Naive thymus-derived CD4-positive, alpha-beta T cell (primary cell): ENCODE measurements at regions not wholly inside any gene's neighbourhood (a gene's known extent, or its start where the extent isn't known, plus 50 kb on each side); places are given as distances from the start of the nearest gene placed in this dataset.
A peak's percentile ranks its signal among the peaks of the same experiment; 100 is the strongest.

Source experiments
- ATAC-seq: fragments of 150-1000 bp; cut with Tn5 transposase; 2 replicates; pipeline ENCODE4 v1.10.0; 2021; ENCODE audit warnings: mild to moderate bottlenecking, moderate library complexity
- CTCF ChIA-PET: fragments of 350-600 bp; sonication (Branson Sonifier 250); formaldehyde crosslinking; loops from one replicate; lab custom pipeline; 2021; ENCODE audit warnings: antibody characterized with exemption; lab: Charles Lee
- POLR2A ChIA-PET: fragments of 350-600 bp; sonication (Branson Sonifier 250); formaldehyde crosslinking; loops from one replicate; lab custom pipeline; 2021; ENCODE audit warnings: antibody characterized with exemption, inconsistent platforms; lab: Charles Lee
- DNase-seq, 9 donors: peaks; one replicate each; pipeline versions ENCODE4 v3.0.0 to v3.0.0-alpha.2; 2020 to 2022; ENCODE audit warnings: mixed read lengths in 1 of 9
- H3K27ac ChIP-seq: one replicate; pipeline ENCODE4 v1.7.0; 2013; ENCODE audit warnings: mild to moderate bottlenecking, low read depth, low read length, moderate library complexity
- H3K27me3 ChIP-seq, 2 donors: one replicate each; pipeline ENCODE4 v1.7.0; 2013; ENCODE audit warnings: low read length in 2 of 2, mild to moderate bottlenecking in 2 of 2, moderate library complexity in 2 of 2; ENCODE audit not compliant: control insufficient read depth in 2 of 2, insufficient read depth in 2 of 2
- H3K36me3 ChIP-seq, 3 experiments: 1 replicate in 2 of 3; 2 replicates in 1 of 3; pipeline ENCODE4 v1.7.0; 2013; ENCODE audit warnings: low read length in 3 of 3, mild to moderate bottlenecking in 3 of 3, moderate library complexity in 1 of 3; ENCODE audit not compliant: insufficient read depth in 3 of 3, control insufficient read depth in 2 of 3
- H3K4me1 ChIP-seq, 2 donors: one replicate each; pipeline ENCODE4 v1.7.0; 2013; ENCODE audit warnings: low read length in 2 of 2, mild to moderate bottlenecking in 2 of 2, moderate library complexity in 1 of 2; ENCODE audit not compliant: control insufficient read depth in 2 of 2, insufficient read depth in 2 of 2
- H3K4me3 ChIP-seq: 2 replicates; pipeline ENCODE4 v1.7.0; 2013; ENCODE audit warnings: mild to moderate bottlenecking, low read length
- H3K9me3 ChIP-seq, 3 experiments: 1 replicate in 2 of 3; 2 replicates in 1 of 3; pipeline ENCODE4 v1.7.0; 2013; ENCODE audit warnings: low read length in 3 of 3; ENCODE audit not compliant: control insufficient read depth in 2 of 3
- H3K27ac Mint-ChIP-seq, 9 donors: one replicate each; pipeline ENCODE4 v1.8.0; 2020 to 2022; ENCODE audit warnings: mixed read lengths in 9 of 9, mild to moderate bottlenecking in 8 of 9, moderate library complexity in 5 of 9, inconsistent platforms in 2 of 9
- H3K27me3 Mint-ChIP-seq, 5 donors: one replicate each; pipeline ENCODE4 v1.8.0; 2021 to 2022; ENCODE audit warnings: mixed read lengths in 5 of 5, mild to moderate bottlenecking in 1 of 5
- H3K36me3 Mint-ChIP-seq, 5 donors: one replicate each; pipeline ENCODE4 v1.8.0; 2020 to 2022; ENCODE audit warnings: mixed read lengths in 5 of 5, mild to moderate bottlenecking in 3 of 5, inconsistent platforms in 1 of 5
- H3K4me1 Mint-ChIP-seq, 7 donors: one replicate each; pipeline ENCODE4 v1.8.0; 2020 to 2022; ENCODE audit warnings: mixed read lengths in 7 of 7, mild to moderate bottlenecking in 3 of 7, inconsistent platforms in 1 of 7
- H3K4me3 Mint-ChIP-seq, 10 donors: one replicate each; pipeline ENCODE4 v1.8.0; 2020 to 2022; ENCODE audit warnings: mild to moderate bottlenecking in 10 of 10, mixed read lengths in 10 of 10, moderate library complexity in 6 of 10, inconsistent platforms in 2 of 10
- H3K9me3 Mint-ChIP-seq, 11 donors: one replicate each; pipeline ENCODE4 v1.8.0; 2020 to 2022; ENCODE audit warnings: mixed read lengths in 11 of 11, mild to moderate bottlenecking in 4 of 11, inconsistent platforms in 1 of 11, moderate library complexity in 1 of 11
- intact Hi-C, 2 donors: fragments of 100-400 bp; cut with micrococcal nuclease; formaldehyde crosslinking; loops; one replicate each; pipeline ENCODE4 v1.15.1; 2023

GRCh38 chr7:35581605-35582210 is 113.2 kb downstream of the HERPUD2 start:
- Mint-ChIP-seq H3K27ac (no peak overlapping the region), H3K36me3 (peaks cover 0 to 2% (median 0%) of the 10 kb centered on the region in 5 donors), H3K4me1 (no peaks in the 10 kb centered on the region), H3K27me3 (peaks cover 0 to 24% (median 6%) of the 10 kb centered on the region in 5 donors), H3K9me3 (peaks cover 0 to 4% (median 0%) of the 10 kb centered on the region in 11 donors), H3K4me3 (no peak overlapping the region)
- H3K4me3 ChIP-seq, result no peak overlapping the region
- H3K9me3 ChIP-seq, result no peaks in the 10 kb centered on the region
- ATAC-seq, result no peak
- H3K4me1 ChIP-seq, result no peaks in the 10 kb centered on the region
- H3K27ac ChIP-seq, result no peak overlapping the region
- no peaks in the 10 kb centered on the region for H3K36me3 ChIP-seq
- POLR2A ChIA-PET, result no interaction called here
- CTCF ChIA-PET, result interaction anchor here (0.6 to 1.3 kb wide), 2 partner anchors 15 to 886 kb away, joined by 3 read pairs; no protein-coding TSS in a partner anchor
- no peak for DNase-seq
- no peaks in the 10 kb centered on the region for H3K27me3 ChIP-seq
- intact Hi-C loops, result no loop called here

- Histone ChIP-seq H3K4me1 (no peaks in the 10 kb centered on the region), H3K4me3 (no peak overlapping the region), H3K27me3 (no peaks in the 10 kb centered on the region), H3K27ac (no peak overlapping the region), H3K36me3 (no peaks in the 10 kb centered on the region), H3K9me3 (no peaks in the 10 kb centered on the region)
- CTCF ChIA-PET, result no interaction called here
- intact Hi-C loops, result no loop called here
- Mint-ChIP-seq H3K4me3 (no peak overlapping the region), H3K9me3 (peaks cover 0 to 4% (median 0%) of the 10 kb centered on the region in 11 donors), H3K27me3 (peaks cover 0 to 4% (median 0%) of the 10 kb centered on the region in 5 donors), H3K27ac (no peak overlapping the region), H3K4me1 (peaks cover 0 to 3% (median 0%) of the 10 kb centered on the region in 7 donors), H3K36me3 (peaks cover 0 to 3% (median 0%) of the 10 kb centered on the region in 5 donors)
- POLR2A ChIA-PET, result no interaction called here
- ATAC-seq, result no peak
- no peak for DNase-seq
These were observed 118.8 kb downstream of the HERPUD2 start for GRCh38 chr7:35576031-35576573.

- H3K4me1 Mint-ChIP-seq, result peaks cover 0 to 6% (median 0%) of the 10 kb centered on the region in 7 donors
- H3K27me3 Mint-ChIP-seq, result peaks cover 0 to 2% (median 0%) of the 10 kb centered on the region in 5 donors
- intact Hi-C loops, result no loop called here
- Histone ChIP-seq H3K4me1 (no peaks in the 10 kb centered on the region), H3K4me3 (no peak overlapping the region), H3K27ac (no peak overlapping the region), H3K9me3 (no peaks in the 10 kb centered on the region), H3K36me3 (no peaks in the 10 kb centered on the region), H3K27me3 (no peaks in the 10 kb centered on the region)
- ATAC-seq, result peak; percentile 32
- no peak overlapping the region for H3K4me3 Mint-ChIP-seq
- ChIA-PET CTCF (no interaction called here), POLR2A (no interaction called here)
- no peaks in the 10 kb centered on the region for H3K9me3 Mint-ChIP-seq
- DNase-seq, result no peak
- peaks cover 0 to 1% (median 0%) of the 10 kb centered on the region in 5 donors for H3K36me3 Mint-ChIP-seq
- no peak overlapping the region for H3K27ac Mint-ChIP-seq
These were observed 123.2 kb downstream of the HERPUD2 start for GRCh38 chr7:35571611-35572240.

GRCh38 chr7:35570937-35571336 is 124.0 kb downstream of the HERPUD2 start:
- Histone ChIP-seq H3K4me1 (no peaks in the 10 kb centered on the region), H3K27ac (no peak overlapping the region), H3K36me3 (no peaks in the 10 kb centered on the region), H3K27me3 (no peaks in the 10 kb centered on the region), H3K9me3 (no peaks in the 10 kb centered on the region), H3K4me3 (no peak overlapping the region)
- H3K9me3 Mint-ChIP-seq, result no peaks in the 10 kb centered on the region
- peaks cover 0 to 6% (median 0%) of the 10 kb centered on the region in 7 donors for H3K4me1 Mint-ChIP-seq
- ATAC-seq (no peak), DNase-seq (no peak)
- ChIA-PET POLR2A (no interaction called here), CTCF (no interaction called here)
- H3K4me3 Mint-ChIP-seq, result no peak overlapping the region
- no peaks in the 10 kb centered on the region for H3K36me3 Mint-ChIP-seq
- intact Hi-C loops, result no loop called here
- H3K27ac Mint-ChIP-seq, result no peak overlapping the region
- H3K27me3 Mint-ChIP-seq, result peaks cover 0 to 5% (median 0%) of the 10 kb centered on the region in 5 donors

GRCh38 chr7:35565927-35566326 is 129.0 kb downstream of the HERPUD2 start:
- Mint-ChIP-seq H3K4me1 (peaks cover 0 to 2% (median 0%) of the 10 kb centered on the region in 7 donors), H3K27ac (no peak overlapping the region), H3K9me3 (no peaks in the 10 kb centered on the region), H3K4me3 (no peak overlapping the region), H3K27me3 (peaks cover 0 to 27% (median 12%) of the 10 kb centered on the region in 5 donors), H3K36me3 (no peaks in the 10 kb centered on the region)
- no peak for ATAC-seq
- peaks cover 0 to 3% of the 10 kb centered on the region in 2 donors for H3K27me3 ChIP-seq
- no peaks in the 10 kb centered on the region for H3K9me3 ChIP-seq
- no peak overlapping the region for H3K4me3 ChIP-seq
- no peak for DNase-seq
- H3K36me3 ChIP-seq, result no peaks in the 10 kb centered on the region
- intact Hi-C loops, result no loop called here
- POLR2A ChIA-PET, result no interaction called here
- no peak overlapping the region for H3K27ac ChIP-seq
- H3K4me1 ChIP-seq, result no peaks in the 10 kb centered on the region
- CTCF ChIA-PET, result interaction anchor here (1.0 kb wide), 1 partner anchor 15 kb away, joined by 3 read pairs; no protein-coding TSS in a partner anchor

- Histone ChIP-seq H3K27ac (no peak overlapping the region), H3K36me3 (no peaks in the 10 kb centered on the region), H3K27me3 (peaks cover 0 to 2% of the 10 kb centered on the region in 2 donors), H3K4me3 (no peak overlapping the region), H3K9me3 (no peaks in the 10 kb centered on the region), H3K4me1 (no peaks in the 10 kb centered on the region)
- no peak for ATAC-seq
- no peak overlapping the region for H3K4me3 Mint-ChIP-seq
- no peaks in the 10 kb centered on the region for H3K9me3 Mint-ChIP-seq
- H3K36me3 Mint-ChIP-seq, result peaks cover 0 to 3% (median 0%) of the 10 kb centered on the region in 5 donors
- ChIA-PET POLR2A (no interaction called here), CTCF (no interaction called here)
- intact Hi-C loops, result no loop called here
- peaks cover 0 to 23% (median 14%) of the 10 kb centered on the region in 5 donors for H3K27me3 Mint-ChIP-seq
- no peaks in the 10 kb centered on the region for H3K4me1 Mint-ChIP-seq
- H3K27ac Mint-ChIP-seq, result no peak overlapping the region
- no peak for DNase-seq
These were observed 136.1 kb downstream of the HERPUD2 start for GRCh38 chr7:35558841-35559240.
